Fibroblast of skin of left quadriceps (primary cell): ENCODE measurements at regions not wholly inside any gene's neighbourhood (a gene's known extent, or its start where the extent isn't known, plus 50 kb on each side); places are given as distances from the start of the nearest gene placed in this dataset.

Experiments used
- DNase-seq, 2 experiments: peaks; one replicate each; pipeline ENCODE4 v3.0.0-alpha.2; 2013; ENCODE audit warnings: low read depth in 2 of 2

GRCh38 chr9:105861972-105862371 lies 167.6 kb downstream of the TMEM38B start:
- no peak for DNase-seq

- no peak for DNase-seq
Observed at GRCh38 chr9:105864248-105864898, 170.0 kb downstream of the TMEM38B start.

- no peak for DNase-seq
Observed at GRCh38 chr9:105865285-105865684, 170.9 kb downstream of the TMEM38B start.

GRCh38 chr9:105871540-105871939 lies 177.2 kb downstream of the TMEM38B start:
- no peak for DNase-seq

GRCh38 chr9:105873801-105874200 lies 179.5 kb downstream of the TMEM38B start:
- no peak for DNase-seq

- DNase-seq, result no peak
Observed at GRCh38 chr9:105877721-105878120, 183.4 kb downstream of the TMEM38B start.

- no peak for DNase-seq
Observed at GRCh38 chr9:105879181-105879580, 184.8 kb downstream of the TMEM38B start.

GRCh38 chr9:105880517-105880916 lies 186.2 kb downstream of the TMEM38B start:
- DNase-seq, result no peak

- no peak for DNase-seq
Observed at GRCh38 chr9:105881021-105881420, 186.7 kb downstream of the TMEM38B start.

GRCh38 chr9:105881654-105882349 lies 187.5 kb downstream of the TMEM38B start:
- DNase-seq, result peak; percentile 10 to 18

- no peak for DNase-seq
Observed at GRCh38 chr9:105883847-105884246, 189.5 kb downstream of the TMEM38B start.

GRCh38 chr9:105884416-105884815 lies 190.1 kb downstream of the TMEM38B start:
- DNase-seq, result no peak

- no peak for DNase-seq
Observed at GRCh38 chr9:105886136-105886535, 191.8 kb downstream of the TMEM38B start.

- no peak for DNase-seq
Observed at GRCh38 chr9:105887679-105888078, 193.3 kb downstream of the TMEM38B start.

- peak in 1 of 2 experiments; percentile 8 for DNase-seq
Observed at GRCh38 chr9:105890046-105890822, 195.9 kb downstream of the TMEM38B start.

- no peak for DNase-seq
Observed at GRCh38 chr9:105900123-105900522, 205.8 kb downstream of the TMEM38B start.

GRCh38 chr9:105901514-105902109 lies 207.3 kb downstream of the TMEM38B start:
- DNase-seq, result peak in 1 of 2 experiments; percentile 39

- no peak for DNase-seq
Observed at GRCh38 chr9:105908069-105908468, 213.7 kb downstream of the TMEM38B start.

- DNase-seq, result peak; percentile 22 to 25
Observed at GRCh38 chr9:105911104-105911911, 217.0 kb downstream of the TMEM38B start.

GRCh38 chr9:105912157-105912862 lies 218.0 kb downstream of the TMEM38B start:
- no peak for DNase-seq
